ENCODE measurements at regions not wholly inside any gene's neighbourhood (a gene's known extent, or its start where the extent isn't known, plus 50 kb on each side); places are given as distances from the start of the nearest gene placed in this dataset.

DNA sequence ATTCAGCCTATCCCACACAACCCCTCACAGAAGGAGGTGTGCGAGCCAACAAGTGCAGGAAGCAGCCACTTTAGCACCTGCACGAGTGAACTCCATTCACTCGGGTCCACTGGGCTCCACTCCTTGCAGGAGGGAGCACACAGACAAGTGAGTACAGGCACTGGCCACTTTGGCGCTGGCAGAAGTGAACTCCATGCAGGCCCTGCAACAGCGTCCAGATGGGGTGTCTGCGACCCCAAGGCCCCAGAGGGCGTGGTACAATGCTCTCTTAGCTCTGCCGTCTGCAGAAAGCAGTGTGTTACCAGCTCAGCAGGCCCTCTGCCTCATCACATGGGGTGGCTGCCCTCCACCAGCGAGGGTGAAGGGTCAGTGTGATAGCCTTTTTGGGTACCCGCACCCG, 388.0 kb upstream of the CNTN4 start:
- TF ChIP-seq BRD4 (IDR thresholded peaks at IDR 0.05) (no peak), POLR2G (IDR thresholded peaks at IDR 0.05; ENCODE audit: low read depth, low read length) (no peak), POLR2AphosphoS5 (IDR thresholded peaks at IDR 0.05; ENCODE audit: control insufficient read depth, insufficient read depth, low read depth, low read length) (no peak), ZNF184 (CRISPR knock-in tag; IDR thresholded peaks at IDR 0.05) (no peak), CXXC5 (CRISPR knock-in tag; IDR thresholded peaks at IDR 0.05) (no peak), MYBL2 (IDR thresholded peaks at IDR 0.05; ENCODE audit: low read depth) (no peak), MYBL2 (CRISPR knock-in tag; IDR thresholded peaks at IDR 0.05; ENCODE audit: borderline replicate concordance) (no peak)
